ENCODE measurements at regions not wholly inside any gene's neighbourhood (a gene's known extent, or its start where the extent isn't known, plus 50 kb on each side); places are given as distances from the start of the nearest gene placed in this dataset.

- 40% methylated on average over 2 of the region's 8 CpGs; no CpG with 5 or more reads in 1 of the 2 donors for WGBS, 2 donors (ENCODE audit: low coverage in 1 of 2)
- no peak for ATAC-seq
- Histone ChIP-seq H3K4me1 (no peaks in the 10 kb centered on the region), H3K4me3 (no peak overlapping the region), H3K36me3 (no peaks in the 10 kb centered on the region), H3K27me3 (peaks cover 9% of the 10 kb centered on the region), H3K9me3 (no peaks in the 10 kb centered on the region), H3K27ac (no peak overlapping the region)
- TF ChIP-seq POLR2A (IDR thresholded peaks at IDR 0.05) (no peak), CTCF (IDR thresholded peaks at IDR 0.05) (no peak), EP300 (IDR thresholded peaks at IDR 0.05) (no peak), POLR2AphosphoS5 (IDR thresholded peaks at IDR 0.05) (no peak)
Measured at GRCh38 chr2:120607506-120607905, 128.2 kb upstream of the GLI2 start.

- Histone ChIP-seq H3K36me3 (no peaks in the 10 kb centered on the region), H3K4me3 (no peak overlapping the region), H3K9me3 (no peaks in the 10 kb centered on the region), H3K4me1 (no peaks in the 10 kb centered on the region), H3K27ac (no peak overlapping the region), H3K27me3 (peaks cover 8% of the 10 kb centered on the region)
- no peak for TF ChIP-seq POLR2A (IDR thresholded peaks at IDR 0.05)
- TF ChIP-seq EP300 (IDR thresholded peaks at IDR 0.05), result no peak
- TF ChIP-seq CTCF (IDR thresholded peaks at IDR 0.05), result no peak
- no peak for TF ChIP-seq POLR2AphosphoS5 (IDR thresholded peaks at IDR 0.05)
- no peak for ATAC-seq
- WGBS, 2 donors (ENCODE audit: low coverage in 1 of 2), result no CpG with 5 or more reads among the region's 4 CpGs
Measured at GRCh38 chr2:120607996-120608395, 127.7 kb upstream of the GLI2 start.

- 68 to 80% methylated on average over 1 to 5 of the region's 13 CpGs for WGBS, 2 donors (ENCODE audit: low coverage in 1 of 2)
- Histone ChIP-seq H3K9me3 (no peaks in the 10 kb centered on the region), H3K27ac (no peak overlapping the region), H3K27me3 (peaks cover 12% of the 10 kb centered on the region), H3K4me3 (no peak overlapping the region), H3K4me1 (peaks cover 0 to 13% (median 0%) of the 10 kb centered on the region in 3 donors), H3K36me3 (no peaks in the 10 kb centered on the region)
- ATAC-seq, result no peak
- no peak for TF ChIP-seq EP300 (IDR thresholded peaks at IDR 0.05)
- TF ChIP-seq POLR2A (IDR thresholded peaks at IDR 0.05), result no peak
- no peak for TF ChIP-seq POLR2AphosphoS5 (IDR thresholded peaks at IDR 0.05)
- TF ChIP-seq CTCF (IDR thresholded peaks at IDR 0.05), result no peak
Measured at GRCh38 chr2:120609826-120610395, 125.8 kb upstream of the GLI2 start.

- WGBS, 2 donors (ENCODE audit: low coverage in 1 of 2), result 90 to 100% methylated on average over 1 to 2 of the region's 6 CpGs
- Histone ChIP-seq H3K36me3 (no peaks in the 10 kb centered on the region), H3K27me3 (peaks cover 10% of the 10 kb centered on the region), H3K4me3 (no peak overlapping the region), H3K9me3 (no peaks in the 10 kb centered on the region), H3K4me1 (peaks cover 0 to 13% (median 0%) of the 10 kb centered on the region in 3 donors), H3K27ac (no peak overlapping the region)
- TF ChIP-seq CTCF (IDR thresholded peaks at IDR 0.05) (no peak), POLR2A (IDR thresholded peaks at IDR 0.05) (no peak), EP300 (IDR thresholded peaks at IDR 0.05) (no peak), POLR2AphosphoS5 (IDR thresholded peaks at IDR 0.05) (no peak)
- ATAC-seq, result no peak
Measured at GRCh38 chr2:120611016-120611415, 124.7 kb upstream of the GLI2 start.

GRCh38 chr2:120611961-120612360 lies 123.7 kb upstream of the GLI2 start:
- H3K4me1 ChIP-seq, result peaks cover 0 to 13% (median 0%) of the 10 kb centered on the region in 3 donors
- H3K27ac ChIP-seq, result no peak overlapping the region
- H3K9me3 ChIP-seq, result no peaks in the 10 kb centered on the region
- 59 to 73% methylated on average over 10 to 11 of the region's 13 CpGs for whole genome bisulfite sequencing, 2 donors (ENCODE audit: low coverage in 1 of 2)
- ATAC-seq, result no peak
- H3K36me3 ChIP-seq, result no peaks in the 10 kb centered on the region
- H3K4me3 ChIP-seq, result no peak overlapping the region
- peaks cover 10% of the 10 kb centered on the region for H3K27me3 ChIP-seq
- TF ChIP-seq POLR2A (IDR thresholded peaks at IDR 0.05) (no peak), EP300 (IDR thresholded peaks at IDR 0.05) (no peak), POLR2AphosphoS5 (IDR thresholded peaks at IDR 0.05) (no peak), CTCF (IDR thresholded peaks at IDR 0.05) (no peak)

All from gastroesophageal sphincter (tissue), 4 donors.